ENCODE measurements at regions not wholly inside any gene's neighbourhood (a gene's known extent, or its start where the extent isn't known, plus 50 kb on each side); places are given as distances from the start of the nearest gene placed in this dataset.

DNA sequence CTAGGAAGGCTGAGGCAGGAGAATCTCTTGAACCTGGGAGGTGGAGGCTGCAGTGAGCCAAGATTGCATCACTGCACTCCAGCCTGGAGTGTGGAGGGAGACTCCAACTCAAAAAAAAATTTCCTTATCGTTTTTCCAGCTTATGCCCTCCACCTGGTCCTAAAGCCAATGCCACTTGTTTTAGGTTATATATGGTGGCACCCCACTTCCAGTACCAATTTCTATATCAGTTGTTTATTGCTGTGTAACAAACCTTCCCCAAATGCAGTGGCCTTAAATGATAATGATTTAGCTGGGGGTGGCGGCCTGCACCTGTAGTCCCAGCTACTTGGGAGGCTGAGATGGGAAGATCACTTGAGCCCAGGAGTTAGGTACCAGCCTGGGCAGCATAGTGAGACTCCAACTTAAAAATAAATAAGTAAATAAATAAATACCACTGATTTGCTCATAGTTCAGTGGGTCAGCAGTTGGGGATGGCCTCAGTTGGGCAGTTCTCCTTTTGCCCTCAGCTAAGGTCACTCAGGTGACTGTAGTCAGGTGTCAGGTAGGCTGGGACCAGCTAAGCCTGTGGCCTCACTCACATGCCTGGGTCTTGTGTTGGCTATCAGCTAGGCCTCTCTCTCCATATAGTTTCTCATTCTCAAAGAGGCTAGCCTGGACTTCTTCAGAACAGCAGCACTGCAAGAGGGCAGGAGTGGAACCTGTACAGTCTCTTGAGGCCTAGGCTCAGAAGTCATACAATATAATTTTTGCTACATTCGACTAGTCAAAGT is 113.7 kb upstream of the GATA6 start:
- TF ChIP-seq, protein P1, sequence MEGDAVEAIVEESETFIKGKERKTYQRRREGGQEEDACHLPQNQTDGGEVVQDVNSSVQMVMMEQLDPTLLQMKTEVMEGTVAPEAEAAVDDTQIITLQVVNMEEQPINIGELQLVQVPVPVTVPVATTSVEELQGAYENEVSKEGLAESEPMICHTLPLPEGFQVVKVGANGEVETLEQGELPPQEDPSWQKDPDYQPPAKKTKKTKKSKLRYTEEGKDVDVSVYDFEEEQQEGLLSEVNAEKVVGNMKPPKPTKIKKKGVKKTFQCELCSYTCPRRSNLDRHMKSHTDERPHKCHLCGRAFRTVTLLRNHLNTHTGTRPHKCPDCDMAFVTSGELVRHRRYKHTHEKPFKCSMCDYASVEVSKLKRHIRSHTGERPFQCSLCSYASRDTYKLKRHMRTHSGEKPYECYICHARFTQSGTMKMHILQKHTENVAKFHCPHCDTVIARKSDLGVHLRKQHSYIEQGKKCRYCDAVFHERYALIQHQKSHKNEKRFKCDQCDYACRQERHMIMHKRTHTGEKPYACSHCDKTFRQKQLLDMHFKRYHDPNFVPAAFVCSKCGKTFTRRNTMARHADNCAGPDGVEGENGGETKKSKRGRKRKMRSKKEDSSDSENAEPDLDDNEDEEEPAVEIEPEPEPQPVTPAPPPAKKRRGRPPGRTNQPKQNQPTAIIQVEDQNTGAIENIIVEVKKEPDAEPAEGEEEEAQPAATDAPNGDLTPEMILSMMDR (IDR thresholded peaks at IDR 0.05; ENCODE audit: insufficient read depth, low read depth, low read length) = no peak
- no peak for TF ChIP-seq EZH2 (IDR thresholded peaks at IDR 0.05; ENCODE audit: insufficient read depth, low read length)

Measured in astrocyte (in vitro differentiated cells and primary cell).